Left lung (tissue), 4 donors: ENCODE measurements at regions not wholly inside any gene's neighbourhood (a gene's known extent, or its start where the extent isn't known, plus 50 kb on each side); places are given as distances from the start of the nearest gene placed in this dataset.
A peak's percentile ranks its signal among the peaks of the same experiment; 100 is the strongest.

ENCODE experiments used
- ATAC-seq: fragments of 200-7000 bp; cut with Tn5 transposase; one replicate; pipeline ENCODE4 v1.9.1; 2020; ENCODE audit warnings: moderate library complexity
- DNase-seq, 4 donors: peaks; one replicate each; pipeline ENCODE4 v3.0.0-alpha.2; 2013 to 2020
- H3K27ac ChIP-seq, 2 donors: fragments of 200-600 bp; sonication (generic) in 1 of 2; one replicate each; pipeline versions ENCODE4 v1.5.0 to v1.8.0; 2020 to 2021
- H3K27me3 ChIP-seq, 2 donors: fragments of 200-600 bp; sonication (generic) in 1 of 2; one replicate each; pipeline versions ENCODE4 v1.5.0 to v1.8.0; 2020 to 2021
- H3K36me3 ChIP-seq, 2 donors: fragments of 200-600 bp; sonication (generic) in 1 of 2; one replicate each; pipeline versions ENCODE4 v1.5.0 to v1.8.0; 2020 to 2021
- H3K4me1 ChIP-seq, 2 donors: fragments of 200-600 bp; one replicate each; pipeline ENCODE4 v1.8.0; 2021
- H3K4me3 ChIP-seq, 2 donors: fragments of 200-600 bp; sonication (generic) in 1 of 2; one replicate each; pipeline versions ENCODE4 v1.5.0 to v1.8.0; 2020 to 2021; ENCODE audit warnings: mild to moderate bottlenecking in 1 of 2
- H3K9me3 ChIP-seq, 2 donors: fragments of 200-600 bp; sonication (generic) in 1 of 2; one replicate each; pipeline versions ENCODE4 v1.5.0 to v1.8.0; 2020 to 2021
- CTCF ChIP-seq, 2 donors: fragments of 200-600 bp; sonication (generic) in 1 of 2; IDR thresholded peaks; one replicate each; pipeline versions ENCODE4 v1.5.0 to v1.8.0; 2021; ENCODE audit warnings: antibody characterized with exemption in 2 of 2
- intact Hi-C, 2 donors: fragments of 100-400 bp; cut with DNase I; formaldehyde crosslinking; loops; one replicate each; pipeline versions ENCODE4 v1.11.2 to v1.14.2; 2022
- donor health status: DM: no; HTN: yes; CAD: no.
- donor health status: DM: no; HTN: no; CAD: no.

GRCh38 chr4:38598489-38598888 is 65.5 kb upstream of the KLF3 start:
- H3K4me1 ChIP-seq = peaks cover 4 to 19% of the 10 kb centered on the region in 2 donors
- no peaks in the 10 kb centered on the region for H3K9me3 ChIP-seq
- H3K36me3 ChIP-seq = no peaks in the 10 kb centered on the region
- H3K27me3 ChIP-seq = no peaks in the 10 kb centered on the region
- no peak for TF ChIP-seq CTCF (IDR thresholded peaks at IDR 0.05)
- H3K27ac ChIP-seq = no peak overlapping the region
- no peak for DNase-seq
- intact Hi-C loops = no loop called here
- no peak for ATAC-seq
- no peak overlapping the region for H3K4me3 ChIP-seq

GRCh38 chr4:38600575-38600974 is 63.4 kb upstream of the KLF3 start:
- no peaks in the 10 kb centered on the region for H3K27me3 ChIP-seq

GRCh38 chr4:38601244-38601915 is 62.6 kb upstream of the KLF3 start:
- peak; percentile 88 for ATAC-seq
- intact Hi-C loops = no loop called here
- peak in 1 of 4 donors; percentile 46 for DNase-seq
- Histone ChIP-seq H3K27ac (peak overlapping the region in 1 of 2 donors; percentile 43), H3K4me1 (peaks cover 7 to 27% of the 10 kb centered on the region in 2 donors), H3K36me3 (no peaks in the 10 kb centered on the region), H3K9me3 (no peaks in the 10 kb centered on the region), H3K27me3 (no peaks in the 10 kb centered on the region), H3K4me3 (no peak overlapping the region)
- TF ChIP-seq CTCF (IDR thresholded peaks at IDR 0.05) = no peak

More at GRCh38 chr4:38600575-38600974, 63.4 kb upstream of the KLF3 start:
- no peaks in the 10 kb centered on the region for H3K36me3 ChIP-seq
- H3K4me1 ChIP-seq = peaks cover 4 to 19% of the 10 kb centered on the region in 2 donors
- no peak overlapping the region for H3K4me3 ChIP-seq
- intact Hi-C loops = no loop called here
- TF ChIP-seq CTCF (IDR thresholded peaks at IDR 0.05) = no peak
- no peaks in the 10 kb centered on the region for H3K9me3 ChIP-seq
- DNase-seq (no peak), ATAC-seq (peak; percentile 56)
- H3K27ac ChIP-seq = peak overlapping the region in 1 of 2 donors; percentile 43

- Histone ChIP-seq H3K9me3 (no peaks in the 10 kb centered on the region), H3K27me3 (no peaks in the 10 kb centered on the region), H3K4me3 (no peak overlapping the region), H3K4me1 (peaks cover 7 to 30% of the 10 kb centered on the region in 2 donors), H3K27ac (no peak overlapping the region), H3K36me3 (no peaks in the 10 kb centered on the region)
- no peak for TF ChIP-seq CTCF (IDR thresholded peaks at IDR 0.05)
- DNase-seq (no peak), ATAC-seq (no peak)
- intact Hi-C loops = no loop called here
Observed at GRCh38 chr4:38601916-38602291, 62.1 kb upstream of the KLF3 start.

GRCh38 chr4:38603652-38604051 is 60.3 kb upstream of the KLF3 start:
- intact Hi-C loops = no loop called here
- no peak overlapping the region for H3K4me3 ChIP-seq
- H3K9me3 ChIP-seq = no peaks in the 10 kb centered on the region
- peaks cover 7 to 30% of the 10 kb centered on the region in 2 donors for H3K4me1 ChIP-seq
- no peak for TF ChIP-seq CTCF (IDR thresholded peaks at IDR 0.05)
- no peak overlapping the region for H3K27ac ChIP-seq
- no peaks in the 10 kb centered on the region for H3K36me3 ChIP-seq
- DNase-seq = no peak
- no peak for ATAC-seq
- H3K27me3 ChIP-seq = no peaks in the 10 kb centered on the region
